GM23338 (cell line): ENCODE measurements at regions not wholly inside any gene's neighbourhood (a gene's known extent, or its start where the extent isn't known, plus 50 kb on each side); places are given as distances from the start of the nearest gene placed in this dataset.

Experiments
- ATAC-seq: fragments of 200-7000 bp; cut with Tn5 transposase; 3 replicates; pipeline ENCODE4 v1.9.1; 2020
- DNase-seq: peaks from one replicate; pipeline ENCODE4 v3.0.0-alpha.2; 2015; ENCODE audit warnings: low spot score
- H2AFZ ChIP-seq: fragments of 200-600 bp; sonication (generic); 2 replicates; pipeline ENCODE4 v1.8.0; 2016; ENCODE audit warnings: antibody characterized with exemption, mild to moderate bottlenecking, moderate library complexity
- H3F3A ChIP-seq: fragments of 200-600 bp; sonication (generic); replicated peaks from 2 replicates; pipeline ENCODE4 v1.8.0; 2017; ENCODE audit warnings: antibody characterized with exemption, mixed run types, low read depth
- H3K27ac ChIP-seq: fragments of 200-600 bp; sonication (generic); 2 replicates; pipeline ENCODE4 v1.6.1; 2016; ENCODE audit warnings: low read depth
- H3K27me3 ChIP-seq: fragments of 200-600 bp; sonication (generic); 2 replicates; pipeline ENCODE4 v1.8.0; 2016; ENCODE audit warnings: mild to moderate bottlenecking, mixed run types, moderate library complexity; ENCODE audit not compliant: insufficient read depth
- H3K36me3 ChIP-seq: fragments of 200-600 bp; sonication (generic); 2 replicates; pipeline ENCODE4 v1.8.0; 2016; ENCODE audit warnings: mild to moderate bottlenecking; ENCODE audit not compliant: insufficient read depth
- H3K4me1 ChIP-seq: fragments of 200-600 bp; sonication (generic); 2 replicates; pipeline ENCODE4 v1.8.0; 2016; ENCODE audit warnings: mild to moderate bottlenecking, moderate library complexity; ENCODE audit not compliant: insufficient read depth
- H3K4me2 ChIP-seq: fragments of 200-600 bp; sonication (generic); 2 replicates; pipeline ENCODE4 v1.7.1; 2017; ENCODE audit warnings: mixed run types
- H3K4me3 ChIP-seq: fragments of 200-600 bp; sonication (generic); 2 replicates; pipeline ENCODE4 v1.6.1; 2016; ENCODE audit warnings: mixed run types
- H3K79me2 ChIP-seq: fragments of 200-600 bp; sonication (generic); replicated peaks from 2 replicates; pipeline ENCODE4 v1.8.0; 2017; ENCODE audit warnings: mild to moderate bottlenecking; ENCODE audit not compliant: insufficient read depth
- H3K9me2 ChIP-seq: fragments of 200-600 bp; sonication (generic); 2 replicates; pipeline ENCODE4 v1.8.0; 2017; ENCODE audit not compliant: insufficient read depth
- H4K20me1 ChIP-seq: fragments of 200-600 bp; sonication (generic); replicated peaks from 2 replicates; pipeline ENCODE4 v1.8.0; 2017; ENCODE audit warnings: mild to moderate bottlenecking; ENCODE audit not compliant: insufficient read depth
- H3K27ac Mint-ChIP-seq: 2 replicates; pipeline ENCODE4 v1.8.0; 2020; ENCODE audit warnings: inconsistent platforms, mild to moderate bottlenecking, moderate library complexity, mixed read lengths
- H3K27me3 Mint-ChIP-seq: 3 replicates; pipeline ENCODE4 v1.8.0; 2022; ENCODE audit warnings: low read depth, mild to moderate bottlenecking, moderate library complexity, mixed read lengths, inconsistent platforms; ENCODE audit not compliant: insufficient read depth, poor library complexity
- H3K36me3 Mint-ChIP-seq: 3 replicates; pipeline ENCODE4 v1.8.0; 2021; ENCODE audit warnings: low read depth, mild to moderate bottlenecking, inconsistent platforms, moderate library complexity, mixed read lengths
- H3K4me1 Mint-ChIP-seq: 3 replicates; pipeline ENCODE4 v1.8.0; 2020; ENCODE audit warnings: mild to moderate bottlenecking, inconsistent platforms, mixed read lengths
- H3K4me3 Mint-ChIP-seq: 3 replicates; pipeline ENCODE4 v1.8.0; 2021; ENCODE audit warnings: moderate library complexity, mild to moderate bottlenecking, inconsistent platforms, mixed read lengths
- H3K9me3 Mint-ChIP-seq: 3 replicates; pipeline ENCODE4 v1.8.0; 2020; ENCODE audit warnings: moderate library complexity, mild to moderate bottlenecking, inconsistent platforms, mixed read lengths
- CREB1 ChIP-seq: fragments of 250-450 bp; sonication (Bioruptor Pico); IDR thresholded peaks from 2 replicates; pipeline ENCODE4 v1.5.0; 2020; ENCODE audit warnings: low read depth, mild to moderate bottlenecking, moderate library complexity
- CTCF ChIP-seq, 2 experiments: fragments of 200-600 bp in 1 of 2; sonication (generic) in 1 of 2; conservative IDR thresholded peaks; 2 replicates each; pipeline versions ENCODE4 v1.5.1 to v1.6.1; 2016 to 2017; ENCODE audit warnings: antibody characterized with exemption in 2 of 2, low read depth in 2 of 2, mild to moderate bottlenecking in 2 of 2, moderate library complexity in 1 of 2
- ETS1 ChIP-seq: IDR thresholded peaks from 2 replicates; pipeline ENCODE4 v1.6.1; 2016; ENCODE audit warnings: antibody characterized with exemption
- JUNB ChIP-seq: IDR thresholded peaks from one replicate; pipeline ENCODE4 v1.6.1; 2016; ENCODE audit warnings: antibody characterized with exemption; ENCODE audit not compliant: unreplicated experiment
- POLR2AphosphoS5 ChIP-seq: IDR thresholded peaks from 2 replicates; pipeline ENCODE4 v1.6.1; 2016; ENCODE audit warnings: antibody characterized with exemption, low read depth
- REST ChIP-seq: IDR thresholded peaks from one replicate; pipeline ENCODE4 v1.6.1; 2018; ENCODE audit warnings: antibody characterized with exemption; ENCODE audit not compliant: unreplicated experiment
- STAT1 ChIP-seq: IDR thresholded peaks from one replicate; pipeline ENCODE4 v1.6.1; 2016; ENCODE audit warnings: antibody characterized with exemption; ENCODE audit not compliant: unreplicated experiment
- ZNF114 ChIP-seq: fragments of 250-450 bp; sonication (Bioruptor Pico); IDR thresholded peaks from 2 replicates; pipeline ENCODE4 v1.5.0; 2020; ENCODE audit warnings: mild to moderate bottlenecking, moderate library complexity
- ZNF331 ChIP-seq: fragments of 250-450 bp; sonication (Bioruptor Pico); IDR thresholded peaks from 2 replicates; pipeline ENCODE4 v1.5.0; 2020; ENCODE audit warnings: low read depth, mild to moderate bottlenecking, moderate library complexity

- TF ChIP-seq CTCF (conservative IDR thresholded peaks at IDR 0.05; ENCODE audit: low read depth in 2 of 2) (no peak), POLR2AphosphoS5 (no peak), CREB1 (CRISPR knock-in tag) (no peak), ETS1 (no peak), REST (no peak), JUNB (no peak), ZNF331 (CRISPR knock-in tag) (no peak), STAT1 (no peak)
Measured at GRCh38 chr2:236934656-236935055, 151.0 kb upstream of the COPS8 start (continued).

GRCh38 chr2:236935083-236935482 lies 150.6 kb upstream of the COPS8 start:
- DNase-seq (no peak), ATAC-seq (no peak)
- no peak overlapping the region for H3K4me2 ChIP-seq
- no peak overlapping the region for H3K27ac ChIP-seq
- no peaks in the 10 kb centered on the region for H3K27me3 ChIP-seq
- H3K4me3 Mint-ChIP-seq: no peak overlapping the region
- no peaks in the 10 kb centered on the region for H3K4me1 ChIP-seq
- H3K4me1 Mint-ChIP-seq: peaks cover 7% of the 10 kb centered on the region; the same call in 2 of the 3 replicates
- no peaks in the 10 kb centered on the region for H3K36me3 Mint-ChIP-seq
- H3K36me3 ChIP-seq: no peaks in the 10 kb centered on the region
- no peak overlapping the region for H2AFZ ChIP-seq
- H3F3A ChIP-seq: no peaks in the 10 kb centered on the region
- no peak overlapping the region for H3K4me3 ChIP-seq
- peaks cover 7% of the 10 kb centered on the region for H3K27me3 Mint-ChIP-seq
- no peak overlapping the region for H3K27ac Mint-ChIP-seq
- 0 out of 2 replicates have a peak, but pooled peaks cover 6% of the 10 kb centered on the region for H3K9me2 ChIP-seq
- H3K9me3 Mint-ChIP-seq: no peaks in the 10 kb centered on the region
- no peaks in the 10 kb centered on the region for H4K20me1 ChIP-seq
- H3K79me2 ChIP-seq: no peaks in the 10 kb centered on the region
- TF ChIP-seq ETS1: no peak
- no peak for TF ChIP-seq JUNB
- TF ChIP-seq CTCF (conservative IDR thresholded peaks at IDR 0.05; ENCODE audit: low read depth in 2 of 2): no peak
- TF ChIP-seq REST: no peak
- TF ChIP-seq ZNF114: no peak
